ENCODE measurements at regions not wholly inside any gene's neighbourhood (a gene's known extent, or its start where the extent isn't known, plus 50 kb on each side); places are given as distances from the start of the nearest gene placed in this dataset.

GRCh38 chr5:161009817-161010216 is 157.8 kb upstream of the ATP10B start:
- WGBS, 2 donors (ENCODE audit: extremely low coverage in 2 of 2, insufficient read length in 2 of 2, insufficient replicate concordance in 1 of 2), result no CpG with 5 or more reads among the region's 1 CpG
- Histone ChIP-seq H3K4me2 (ENCODE audit: insufficient read depth, low read length, poor library complexity, severe bottlenecking) (no peak overlapping the region), H2AK5ac (ENCODE audit: low read depth, low read length) (no peak overlapping the region), H3K23ac (ENCODE audit: low read depth, low read length, poor library complexity) (no peak overlapping the region), H3K4me1 (ENCODE audit: control insufficient read depth in 2 of 2, insufficient read depth in 1 of 2, low read depth in 1 of 2, low read length in 2 of 2) (no peaks in the 10 kb centered on the region), H3K36me3 (replicated peaks in 1 of 2; ENCODE audit: control insufficient read depth in 2 of 2, insufficient read depth in 2 of 2, low read length in 2 of 2) (peaks cover 0 to 2% of the 10 kb centered on the region in 2 donors), H4K8ac (ENCODE audit: low read depth, low read length) (no peak overlapping the region), H3K79me1 (ENCODE audit: low read depth, low read length) (no peaks in the 10 kb centered on the region), H2BK5ac (ENCODE audit: low read length) (no peak overlapping the region), H2AFZ (ENCODE audit: low read length) (no peak overlapping the region), H3K4ac (ENCODE audit: low read length) (no peak overlapping the region), H2BK12ac (ENCODE audit: low read length) (no peak overlapping the region), H3K9ac (ENCODE audit: low read depth, low read length, poor library complexity) (no peak overlapping the region), H3K9me3 (replicated peaks in 1 of 2; ENCODE audit: control insufficient read depth in 2 of 2, insufficient read depth in 1 of 2, low read depth in 1 of 2, low read length in 2 of 2) (peaks cover 0 to 6% of the 10 kb centered on the region in 2 donors), H3K4me3 (ENCODE audit: low read length in 2 of 2) (no peak overlapping the region), H4K91ac (ENCODE audit: low read depth, low read length, poor library complexity) (no peak overlapping the region), H3K27me3 (ENCODE audit: control insufficient read depth in 3 of 3, insufficient read depth in 3 of 3, low read depth in 1 of 3, low read length in 3 of 3) (no peaks in the 10 kb centered on the region), H3K27ac (replicated peaks; ENCODE audit: low read length) (no peak overlapping the region), H2BK15ac (ENCODE audit: low read length) (no peak overlapping the region), H3K14ac (ENCODE audit: low read length) (no peak overlapping the region), H2BK120ac (ENCODE audit: low read depth, low read length) (no peak overlapping the region), H3K18ac (ENCODE audit: low read length) (no peak overlapping the region)
- no peak for DNase-seq (ENCODE audit: low spot score)

DNA sequence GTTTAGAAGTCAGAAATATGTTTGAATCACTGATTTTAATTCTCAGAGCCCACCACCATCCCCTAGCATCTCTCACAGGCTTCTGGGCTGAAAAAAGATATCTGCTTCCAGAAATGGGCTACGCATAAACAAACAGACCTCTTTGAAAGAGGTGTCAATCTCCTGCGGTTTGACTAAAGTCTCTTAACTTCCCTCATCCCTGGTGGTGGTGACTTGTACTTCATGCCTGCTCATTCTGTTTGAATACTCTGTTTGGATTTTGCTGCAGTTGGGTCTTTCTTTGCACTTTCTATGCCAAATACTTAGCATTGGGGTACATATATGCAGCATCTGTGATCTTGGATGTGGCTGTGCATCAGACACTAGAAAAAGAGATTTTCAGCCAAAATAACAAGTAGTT is 157.2 kb upstream of the ATP10B start:
- H2BK12ac ChIP-seq (ENCODE audit: low read length), result no peak overlapping the region
- no peak overlapping the region for H3K4ac ChIP-seq (ENCODE audit: low read length)
- no peak overlapping the region for H3K23ac ChIP-seq (ENCODE audit: low read depth, low read length, poor library complexity)
- no peak overlapping the region for H2BK15ac ChIP-seq (ENCODE audit: low read length)
- H4K8ac ChIP-seq (ENCODE audit: low read depth, low read length), result no peak overlapping the region
- no peak overlapping the region for H3K18ac ChIP-seq (ENCODE audit: low read length)
- H3K27me3 ChIP-seq (ENCODE audit: control insufficient read depth in 3 of 3, insufficient read depth in 3 of 3, low read depth in 1 of 3, low read length in 3 of 3), result no peaks in the 10 kb centered on the region
- H3K4me1 ChIP-seq (ENCODE audit: control insufficient read depth in 2 of 2, insufficient read depth in 1 of 2, low read depth in 1 of 2, low read length in 2 of 2), result no peaks in the 10 kb centered on the region
- H3K36me3 ChIP-seq (replicated peaks in 1 of 2; ENCODE audit: control insufficient read depth in 2 of 2, insufficient read depth in 2 of 2, low read length in 2 of 2), result peaks cover 0 to 2% of the 10 kb centered on the region in 2 donors
- H3K9me3 ChIP-seq (replicated peaks in 1 of 2; ENCODE audit: control insufficient read depth in 2 of 2, insufficient read depth in 1 of 2, low read depth in 1 of 2, low read length in 2 of 2), result peaks cover 0 to 6% of the 10 kb centered on the region in 2 donors
- H2AK5ac ChIP-seq (ENCODE audit: low read depth, low read length), result no peak overlapping the region
- H3K14ac ChIP-seq (ENCODE audit: low read length), result no peak overlapping the region
- no peak overlapping the region for H4K91ac ChIP-seq (ENCODE audit: low read depth, low read length, poor library complexity)
- no peak overlapping the region for H3K9ac ChIP-seq (ENCODE audit: low read depth, low read length, poor library complexity)
- no peak overlapping the region for H3K27ac ChIP-seq (replicated peaks; ENCODE audit: low read length)
- H2BK5ac ChIP-seq (ENCODE audit: low read length), result no peak overlapping the region
- H3K4me2 ChIP-seq (ENCODE audit: insufficient read depth, low read length, poor library complexity, severe bottlenecking), result no peak overlapping the region
- H3K4me3 ChIP-seq (ENCODE audit: low read length in 2 of 2), result no peak overlapping the region
- no peak for DNase-seq (ENCODE audit: low spot score)
- no peak overlapping the region for H2AFZ ChIP-seq (ENCODE audit: low read length)
- no CpG with 5 or more reads among the region's 2 CpGs for WGBS, 2 donors (ENCODE audit: extremely low coverage in 2 of 2, insufficient read length in 2 of 2, insufficient replicate concordance in 1 of 2)
- no peak overlapping the region for H2BK120ac ChIP-seq (ENCODE audit: low read depth, low read length)
- H3K79me1 ChIP-seq (ENCODE audit: low read depth, low read length), result no peaks in the 10 kb centered on the region

- Histone ChIP-seq H2BK120ac (ENCODE audit: low read depth, low read length) (no peak overlapping the region), H4K91ac (ENCODE audit: low read depth, low read length, poor library complexity) (no peak overlapping the region), H2BK15ac (ENCODE audit: low read length) (no peak overlapping the region), H3K4me3 (ENCODE audit: low read length in 2 of 2) (no peak overlapping the region), H3K18ac (ENCODE audit: low read length) (no peak overlapping the region), H4K8ac (ENCODE audit: low read depth, low read length) (no peak overlapping the region), H3K23ac (ENCODE audit: low read depth, low read length, poor library complexity) (no peak overlapping the region), H3K14ac (ENCODE audit: low read length) (no peak overlapping the region), H3K9me3 (replicated peaks in 1 of 2; ENCODE audit: control insufficient read depth in 2 of 2, insufficient read depth in 1 of 2, low read depth in 1 of 2, low read length in 2 of 2) (peaks cover 0 to 6% of the 10 kb centered on the region in 2 donors), H3K27me3 (ENCODE audit: control insufficient read depth in 3 of 3, insufficient read depth in 3 of 3, low read depth in 1 of 3, low read length in 3 of 3) (no peaks in the 10 kb centered on the region), H2AK5ac (ENCODE audit: low read depth, low read length) (no peak overlapping the region), H2BK12ac (ENCODE audit: low read length) (no peak overlapping the region), H2BK5ac (ENCODE audit: low read length) (no peak overlapping the region), H3K4me2 (ENCODE audit: insufficient read depth, low read length, poor library complexity, severe bottlenecking) (no peak overlapping the region), H3K4ac (ENCODE audit: low read length) (no peak overlapping the region), H3K79me1 (ENCODE audit: low read depth, low read length) (no peaks in the 10 kb centered on the region), H3K27ac (replicated peaks; ENCODE audit: low read length) (no peak overlapping the region), H3K9ac (ENCODE audit: low read depth, low read length, poor library complexity) (no peak overlapping the region), H2AFZ (ENCODE audit: low read length) (no peak overlapping the region), H3K36me3 (replicated peaks in 1 of 2; ENCODE audit: control insufficient read depth in 2 of 2, insufficient read depth in 2 of 2, low read length in 2 of 2) (peaks cover 0 to 2% of the 10 kb centered on the region in 2 donors), H3K4me1 (ENCODE audit: control insufficient read depth in 2 of 2, insufficient read depth in 1 of 2, low read depth in 1 of 2, low read length in 2 of 2) (no peaks in the 10 kb centered on the region)
- no CpG with 5 or more reads among the region's 2 CpGs for WGBS, 2 donors (ENCODE audit: extremely low coverage in 2 of 2, insufficient read length in 2 of 2, insufficient replicate concordance in 1 of 2)
- DNase-seq (ENCODE audit: low spot score), result no peak
These were observed 155.9 kb upstream of the ATP10B start for GRCh38 chr5:161007879-161008278.

DNA sequence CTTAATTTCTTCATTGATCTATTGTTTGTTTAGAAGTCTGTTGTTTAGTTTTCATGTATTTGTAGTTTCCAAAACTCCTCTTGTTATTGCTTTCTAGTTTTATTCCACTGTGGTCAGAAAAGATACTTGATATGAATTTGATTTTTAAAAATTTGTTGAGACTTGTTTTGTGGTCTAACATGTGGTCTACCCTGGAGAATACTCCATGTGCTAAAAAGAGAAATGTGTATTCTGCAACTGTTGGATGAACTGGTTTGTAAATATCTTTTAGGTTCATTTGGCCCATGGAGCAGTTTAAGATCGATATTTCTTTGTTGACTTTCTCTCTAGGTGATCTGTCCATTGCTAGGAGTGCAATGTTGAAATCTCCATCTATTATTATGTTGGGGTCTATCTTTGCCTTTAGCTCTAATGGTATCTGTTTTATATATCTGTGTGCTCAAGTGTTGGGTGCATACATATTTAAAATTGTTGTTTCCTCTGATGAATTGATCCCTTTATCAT is 150.6 kb upstream of the ATP10B start:
- Histone ChIP-seq H3K36me3 (replicated peaks in 1 of 2; ENCODE audit: control insufficient read depth in 2 of 2, insufficient read depth in 2 of 2, low read length in 2 of 2) (peaks cover 0 to 2% of the 10 kb centered on the region in 2 donors), H3K18ac (ENCODE audit: low read length) (no peak overlapping the region), H3K14ac (ENCODE audit: low read length) (no peak overlapping the region), H4K91ac (ENCODE audit: low read depth, low read length, poor library complexity) (no peak overlapping the region), H2AK5ac (ENCODE audit: low read depth, low read length) (no peak overlapping the region), H2BK120ac (ENCODE audit: low read depth, low read length) (no peak overlapping the region), H3K4me3 (ENCODE audit: low read length in 2 of 2) (no peak overlapping the region), H3K23ac (ENCODE audit: low read depth, low read length, poor library complexity) (no peak overlapping the region), H3K9me3 (replicated peaks in 1 of 2; ENCODE audit: control insufficient read depth in 2 of 2, insufficient read depth in 1 of 2, low read depth in 1 of 2, low read length in 2 of 2) (peaks cover 0 to 6% of the 10 kb centered on the region in 2 donors), H2BK5ac (ENCODE audit: low read length) (no peak overlapping the region), H2AFZ (ENCODE audit: low read length) (no peak overlapping the region), H3K27ac (replicated peaks; ENCODE audit: low read length) (no peak overlapping the region), H3K4me2 (ENCODE audit: insufficient read depth, low read length, poor library complexity, severe bottlenecking) (no peak overlapping the region), H3K27me3 (ENCODE audit: control insufficient read depth in 3 of 3, insufficient read depth in 3 of 3, low read depth in 1 of 3, low read length in 3 of 3) (no peaks in the 10 kb centered on the region), H3K4me1 (ENCODE audit: control insufficient read depth in 2 of 2, insufficient read depth in 1 of 2, low read depth in 1 of 2, low read length in 2 of 2) (no peaks in the 10 kb centered on the region), H2BK12ac (ENCODE audit: low read length) (no peak overlapping the region), H3K4ac (ENCODE audit: low read length) (no peak overlapping the region), H4K8ac (ENCODE audit: low read depth, low read length) (no peak overlapping the region), H3K79me1 (ENCODE audit: low read depth, low read length) (no peaks in the 10 kb centered on the region), H3K9ac (ENCODE audit: low read depth, low read length, poor library complexity) (no peak overlapping the region), H2BK15ac (ENCODE audit: low read length) (no peak overlapping the region)
- WGBS, 2 donors (ENCODE audit: extremely low coverage in 2 of 2, insufficient read length in 2 of 2, insufficient replicate concordance in 1 of 2), result no CpG with 5 or more reads among the region's 1 CpG
- no peak for DNase-seq (ENCODE audit: low spot score)
